ENCODE measurements at regions not wholly inside any gene's neighbourhood (a gene's known extent, or its start where the extent isn't known, plus 50 kb on each side); places are given as distances from the start of the nearest gene placed in this dataset.

- Histone ChIP-seq H3K27me3 (no peaks in the 10 kb centered on the region), H3K36me3 (replicated peaks in 1 of 2; ENCODE audit: insufficient read depth in 1 of 2, low read depth in 2 of 2) (no peaks in the 10 kb centered on the region), H3K9me3 (no peaks in the 10 kb centered on the region), H3K27ac (no peak overlapping the region), H3K4me3 (no peak overlapping the region), H3K4me1 (peaks cover 21% of the 10 kb centered on the region)
- ATAC-seq (no peak), DNase-seq (no peak)
- 95 to 98% methylated on average over 4 of the region's 4 CpGs for WGBS, 2 donors
- no peak for TF ChIP-seq POLR2A (IDR thresholded peaks at IDR 0.05)
- TF ChIP-seq, protein P1, sequence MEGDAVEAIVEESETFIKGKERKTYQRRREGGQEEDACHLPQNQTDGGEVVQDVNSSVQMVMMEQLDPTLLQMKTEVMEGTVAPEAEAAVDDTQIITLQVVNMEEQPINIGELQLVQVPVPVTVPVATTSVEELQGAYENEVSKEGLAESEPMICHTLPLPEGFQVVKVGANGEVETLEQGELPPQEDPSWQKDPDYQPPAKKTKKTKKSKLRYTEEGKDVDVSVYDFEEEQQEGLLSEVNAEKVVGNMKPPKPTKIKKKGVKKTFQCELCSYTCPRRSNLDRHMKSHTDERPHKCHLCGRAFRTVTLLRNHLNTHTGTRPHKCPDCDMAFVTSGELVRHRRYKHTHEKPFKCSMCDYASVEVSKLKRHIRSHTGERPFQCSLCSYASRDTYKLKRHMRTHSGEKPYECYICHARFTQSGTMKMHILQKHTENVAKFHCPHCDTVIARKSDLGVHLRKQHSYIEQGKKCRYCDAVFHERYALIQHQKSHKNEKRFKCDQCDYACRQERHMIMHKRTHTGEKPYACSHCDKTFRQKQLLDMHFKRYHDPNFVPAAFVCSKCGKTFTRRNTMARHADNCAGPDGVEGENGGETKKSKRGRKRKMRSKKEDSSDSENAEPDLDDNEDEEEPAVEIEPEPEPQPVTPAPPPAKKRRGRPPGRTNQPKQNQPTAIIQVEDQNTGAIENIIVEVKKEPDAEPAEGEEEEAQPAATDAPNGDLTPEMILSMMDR (IDR thresholded peaks at IDR 0.05) = no peak
- intact Hi-C loops (cut with DNase I) = no loop called here
These were observed 131.1 kb downstream of the ACKR3 start for GRCh38 chr2:236700703-236701102.

- peak; percentile 74 to 91 (median 82) for DNase-seq
- H3K4me1 ChIP-seq = peaks cover 26% of the 10 kb centered on the region
- intact Hi-C loops (cut with DNase I) = no loop called here
- no peak overlapping the region for H3K4me3 ChIP-seq
- peak; percentile 93 for ATAC-seq
- H3K36me3 ChIP-seq (replicated peaks in 1 of 2; ENCODE audit: insufficient read depth in 1 of 2, low read depth in 2 of 2) = no peaks in the 10 kb centered on the region
- H3K27ac ChIP-seq = peak overlapping the region; percentile 36 to 72 (median 64)
- no peaks in the 10 kb centered on the region for H3K27me3 ChIP-seq
- WGBS, 2 donors = 35 to 63% methylated on average over 14 of the region's 14 CpGs
- TF ChIP-seq, protein P1 (IDR thresholded peaks at IDR 0.05) = peak in 4 of 7 experiments; percentile 58 to 70 (median 65)
- peak in 1 of 3 donors; percentile 1 for TF ChIP-seq POLR2A (IDR thresholded peaks at IDR 0.05)
- no peaks in the 10 kb centered on the region for H3K9me3 ChIP-seq
These were observed 133.2 kb downstream of the ACKR3 start for GRCh38 chr2:236702657-236703372.

GRCh38 chr2:236703373-236703709 lies 133.7 kb downstream of the ACKR3 start:
- peak; percentile 55 for ATAC-seq
- H3K4me3 ChIP-seq = no peak overlapping the region
- DNase-seq = peak in 1 of 4 donors; percentile 70
- peaks cover 26% of the 10 kb centered on the region for H3K4me1 ChIP-seq
- TF ChIP-seq, protein P1 (IDR thresholded peaks at IDR 0.05) = no peak
- peak in 1 of 3 donors; percentile 34 for TF ChIP-seq POLR2A (IDR thresholded peaks at IDR 0.05)
- H3K9me3 ChIP-seq = no peaks in the 10 kb centered on the region
- no peaks in the 10 kb centered on the region for H3K36me3 ChIP-seq (replicated peaks in 1 of 2; ENCODE audit: insufficient read depth in 1 of 2, low read depth in 2 of 2)
- H3K27me3 ChIP-seq = no peaks in the 10 kb centered on the region
- peak overlapping the region; percentile 36 to 72 (median 64) for H3K27ac ChIP-seq
- intact Hi-C loops (cut with DNase I) = no loop called here
- 31 to 47% methylated on average over 2 of the region's 2 CpGs for WGBS, 2 donors

DNA sequence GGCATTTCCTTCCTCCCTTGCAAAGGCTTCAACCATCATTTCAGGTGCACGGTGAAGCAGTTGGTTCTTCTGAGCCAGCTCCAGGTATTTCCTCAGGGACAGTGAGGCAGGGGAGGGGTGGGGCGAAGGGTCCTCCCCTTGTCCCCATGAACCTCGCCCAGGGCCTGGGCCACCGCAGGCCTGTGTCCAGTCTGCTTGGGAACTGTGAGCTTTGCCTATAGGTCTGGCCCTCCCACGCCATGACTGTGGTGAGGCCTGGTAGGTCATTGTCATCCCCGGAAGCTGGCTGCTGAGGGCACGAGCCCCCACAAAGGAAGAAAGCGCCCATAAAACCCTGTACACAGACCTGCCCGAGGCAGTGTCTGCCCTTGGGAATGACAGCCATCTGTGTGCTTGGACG lies 134.3 kb downstream of the ACKR3 start:
- peaks cover 26% of the 10 kb centered on the region for H3K4me1 ChIP-seq
- no peak for TF ChIP-seq POLR2A (IDR thresholded peaks at IDR 0.05)

GRCh38 chr2:236704887-236705286 lies 135.3 kb downstream of the ACKR3 start:
- TF ChIP-seq, protein P1 (IDR thresholded peaks at IDR 0.05) = no peak
- no peak for TF ChIP-seq POLR2A (IDR thresholded peaks at IDR 0.05)
- H3K36me3 ChIP-seq (replicated peaks in 1 of 2; ENCODE audit: insufficient read depth in 1 of 2, low read depth in 2 of 2) = no peaks in the 10 kb centered on the region

More for the DNA sequence above, 134.3 kb downstream of the ACKR3 start:
- Histone ChIP-seq H3K27me3 (no peaks in the 10 kb centered on the region), H3K4me3 (no peak overlapping the region), H3K27ac (peak overlapping the region in 1 of 4 donors; percentile 72), H3K9me3 (no peaks in the 10 kb centered on the region), H3K36me3 (replicated peaks in 1 of 2; ENCODE audit: insufficient read depth in 1 of 2, low read depth in 2 of 2) (no peaks in the 10 kb centered on the region)
- DNase-seq (no peak), ATAC-seq (no peak)
- intact Hi-C loops (cut with DNase I) = no loop called here
- WGBS, 2 donors = 75 to 80% methylated on average over 6 to 10 of the region's 10 CpGs

More at GRCh38 chr2:236704887-236705286, 135.3 kb downstream of the ACKR3 start:
- WGBS, 2 donors = 94% methylated on average over 6 of the region's 6 CpGs
- H3K4me3 ChIP-seq = no peak overlapping the region
- H3K9me3 ChIP-seq = no peaks in the 10 kb centered on the region
- intact Hi-C loops (cut with DNase I) = no loop called here
- H3K4me1 ChIP-seq = peaks cover 26% of the 10 kb centered on the region
- ATAC-seq (no peak), DNase-seq (no peak)
- H3K27me3 ChIP-seq = no peaks in the 10 kb centered on the region
- H3K27ac ChIP-seq = no peak overlapping the region

Data from body of pancreas (tissue), 4 donors.